ENCODE measurements at regions not wholly inside any gene's neighbourhood (a gene's known extent, or its start where the extent isn't known, plus 50 kb on each side); places are given as distances from the start of the nearest gene placed in this dataset.
"Not testable (repeated sequence)": the region's sequence is repeated elsewhere in the genome, so short reads cannot be mapped to it uniquely, and the experiment has no call there.

GRCh38 chr11:50247309-50247874, 214.7 kb downstream of the OR4C45 start:
- no peak for DNase-seq (ENCODE audit: low read depth)

- no peak for DNase-seq (ENCODE audit: low read depth)
Observed at GRCh38 chr11:50267851-50268250, 235.2 kb downstream of the OR4C45 start.

- DNase-seq (ENCODE audit: low read depth) = no peak
Observed at GRCh38 chr11:50275133-50275532, 242.5 kb downstream of the OR4C45 start.

- no peak for DNase-seq (ENCODE audit: low read depth)
Observed at GRCh38 chr11:50278756-50279155, 246.1 kb downstream of the OR4C45 start.

- DNase-seq (ENCODE audit: low read depth) = no peak
Observed at GRCh38 chr11:50298182-50298988, 265.7 kb downstream of the OR4C45 start.

- not testable (repeated sequence) for DNase-seq (ENCODE audit: low read depth)
Observed at GRCh38 chr11:50330723-50331122, 298.0 kb downstream of the OR4C45 start.

- no peak for DNase-seq (ENCODE audit: low read depth)
Observed at GRCh38 chr11:50333861-50334260, 301.2 kb downstream of the OR4C45 start.

- not testable (repeated sequence) for DNase-seq (ENCODE audit: low read depth)
Observed at GRCh38 chr11:50337432-50337831, 304.8 kb downstream of the OR4C45 start.

- not testable (repeated sequence) for DNase-seq (ENCODE audit: low read depth)
Observed at GRCh38 chr11:50348018-50348417, 315.3 kb downstream of the OR4C45 start.

- no peak for DNase-seq (ENCODE audit: low read depth)
Observed at GRCh38 chr11:50379484-50379883, 346.8 kb downstream of the OR4C45 start.

GRCh38 chr11:50394017-50394416, 361.3 kb downstream of the OR4C45 start:
- no peak for DNase-seq (ENCODE audit: low read depth)

- no peak for DNase-seq (ENCODE audit: low read depth)
Observed at GRCh38 chr11:50412832-50413231, 380.2 kb downstream of the OR4C45 start.

- DNase-seq (ENCODE audit: low read depth) = no peak
Observed at GRCh38 chr11:50423208-50423607, 390.5 kb downstream of the OR4C45 start.
